NCI-H2227 (cell line): ENCODE measurements at regions not wholly inside any gene's neighbourhood (a gene's known extent, or its start where the extent isn't known, plus 50 kb on each side); places are given as distances from the start of the nearest gene placed in this dataset.

Experiments
- DNase-seq: peaks from one replicate; lab custom pipeline; 2025; ENCODE audit not compliant: unreplicated experiment; lab: John Stamatoyannopoulos, UW

GRCh38 chr16:64543441-64543840 lies 578.4 kb downstream of the CDH11 start:
- DNase-seq: no peak

- DNase-seq: no peak
Measured at GRCh38 chr16:64543031-64543430, 578.8 kb downstream of the CDH11 start.

- DNase-seq: no peak
Measured at GRCh38 chr16:64542152-64542551, 579.7 kb downstream of the CDH11 start.

- DNase-seq: no peak
Measured at GRCh38 chr16:64541621-64542020, 580.2 kb downstream of the CDH11 start.

- no peak for DNase-seq
Measured at GRCh38 chr16:64540434-64540833, 581.4 kb downstream of the CDH11 start.

- DNase-seq: no peak
Measured at GRCh38 chr16:64539811-64540371, 582.0 kb downstream of the CDH11 start.

- DNase-seq: no peak
Measured at GRCh38 chr16:64534180-64534780, 587.6 kb downstream of the CDH11 start.

GRCh38 chr16:64532691-64533090 lies 589.2 kb downstream of the CDH11 start:
- DNase-seq: no peak

GRCh38 chr16:64532117-64532516 lies 589.7 kb downstream of the CDH11 start:
- no peak for DNase-seq

- no peak for DNase-seq
Measured at GRCh38 chr16:64531401-64531800, 590.5 kb downstream of the CDH11 start.

GRCh38 chr16:64522548-64522947 lies 599.3 kb downstream of the CDH11 start:
- DNase-seq: no peak

- DNase-seq: no peak
Measured at GRCh38 chr16:64513871-64514270, 608.0 kb downstream of the CDH11 start.

- DNase-seq: no peak
Measured at GRCh38 chr16:64507240-64508024, 614.4 kb downstream of the CDH11 start.

- no peak for DNase-seq
Measured at GRCh38 chr16:64499211-64499610, 622.7 kb downstream of the CDH11 start.

- no peak for DNase-seq
Measured at GRCh38 chr16:64498363-64498762, 623.5 kb downstream of the CDH11 start.

GRCh38 chr16:64493709-64494108 lies 628.2 kb downstream of the CDH11 start:
- no peak for DNase-seq

- no peak for DNase-seq
Measured at GRCh38 chr16:64489449-64489848, 632.4 kb downstream of the CDH11 start.

- DNase-seq: no peak
Measured at GRCh38 chr16:64486561-64486960, 635.3 kb downstream of the CDH11 start.

GRCh38 chr16:64481497-64481896 lies 640.4 kb downstream of the CDH11 start:
- DNase-seq: no peak

GRCh38 chr16:64478252-64478906 lies 643.5 kb downstream of the CDH11 start:
- no peak for DNase-seq

- DNase-seq: no peak
Measured at GRCh38 chr16:64475627-64476351, 646.1 kb downstream of the CDH11 start.
